Right lobe of liver (tissue), 4 donors: ENCODE measurements at regions not wholly inside any gene's neighbourhood (a gene's known extent, or its start where the extent isn't known, plus 50 kb on each side); places are given as distances from the start of the nearest gene placed in this dataset.

Source experiments
- CTCF ChIP-seq, 4 donors: fragments of 200-600 bp in 3 of 4; fragments of 450-650 bp in 1 of 4; IDR thresholded peaks; one replicate each; pipeline versions ENCODE4 v1.5.1 to v1.8.0; 2016 to 2022; ENCODE audit warnings: antibody characterized with exemption in 4 of 4, mild to moderate bottlenecking in 2 of 4
- POLR2A ChIP-seq: fragments of 450-650 bp; IDR thresholded peaks from one replicate; pipeline ENCODE4 v1.6.1; 2017; ENCODE audit warnings: antibody characterized with exemption, mild to moderate bottlenecking
- donor health status: DM: no; HTN: no; CAD: no.
- donor health status: DM: no; HTN: no; CAD: no.
- donor health status: DM: no; HTN: yes; CAD: no.

- TF ChIP-seq CTCF (IDR thresholded peaks at IDR 0.05) (no peak), POLR2A (no peak)
These were observed 881.2 kb upstream of the ATXN8OS start for GRCh38 chr13:69226427-69226826.
